Nephron (organoid): ENCODE measurements at regions not wholly inside any gene's neighbourhood (a gene's known extent, or its start where the extent isn't known, plus 50 kb on each side); places are given as distances from the start of the nearest gene placed in this dataset.

ENCODE experiments used
- H3K27ac Mint-ChIP-seq, 3 experiments: 2 replicates each; pipeline ENCODE4 v1.8.0; 2020; ENCODE audit warnings: mixed read lengths in 3 of 3, mild to moderate bottlenecking in 2 of 3, moderate library complexity in 1 of 3
- H3K27me3 Mint-ChIP-seq: 2 replicates; pipeline ENCODE4 v1.8.0; 2021; ENCODE audit warnings: low read depth, mild to moderate bottlenecking, moderate library complexity, mixed read lengths
- H3K36me3 Mint-ChIP-seq: 2 replicates; pipeline ENCODE4 v1.8.0; 2020; ENCODE audit warnings: low read depth, mixed read lengths
- H3K4me1 Mint-ChIP-seq: 2 replicates; pipeline ENCODE4 v1.8.0; 2020; ENCODE audit warnings: mixed read lengths
- H3K4me3 Mint-ChIP-seq, 3 experiments: 2 replicates each; pipeline ENCODE4 v1.8.0; 2020; ENCODE audit warnings: mild to moderate bottlenecking in 3 of 3, mixed read lengths in 3 of 3, moderate library complexity in 2 of 3
- H3K9me3 Mint-ChIP-seq: 2 replicates; pipeline ENCODE4 v1.8.0; 2020; ENCODE audit warnings: mixed read lengths
- CTCF ChIP-seq, 3 experiments: fragments of 200-600 bp; sonication (generic); IDR thresholded peaks; one replicate each; pipeline ENCODE4 v1.5.0; 2021; ENCODE audit warnings: antibody characterized with exemption in 3 of 3; ENCODE audit not compliant: unreplicated experiment in 3 of 3

GRCh38 chr11:127054153-127054552 lies 53.6 kb upstream of the KIRREL3 start:
- TF ChIP-seq CTCF (IDR thresholded peaks at IDR 0.05; ENCODE audit: unreplicated experiment in 3 of 3), result no peak
- no peak overlapping the region for H3K27ac Mint-ChIP-seq
- H3K4me3 Mint-ChIP-seq, result no peak overlapping the region
- H3K9me3 Mint-ChIP-seq, result no peaks in the 10 kb centered on the region
- H3K36me3 Mint-ChIP-seq, result no peaks in the 10 kb centered on the region
- H3K4me1 Mint-ChIP-seq, result no peaks in the 10 kb centered on the region
- H3K27me3 Mint-ChIP-seq, result peaks cover 7% of the 10 kb centered on the region

- Mint-ChIP-seq H3K4me1 (no peaks in the 10 kb centered on the region), H3K36me3 (no peaks in the 10 kb centered on the region), H3K4me3 (no peak overlapping the region), H3K27ac (no peak overlapping the region), H3K9me3 (no peaks in the 10 kb centered on the region), H3K27me3 (peaks cover 3% of the 10 kb centered on the region)
- no peak for TF ChIP-seq CTCF (IDR thresholded peaks at IDR 0.05; ENCODE audit: unreplicated experiment in 3 of 3)
These were observed 51.8 kb upstream of the KIRREL3 start for GRCh38 chr11:127052404-127052803.
